22Rv1 (cell line): ENCODE measurements at regions not wholly inside any gene's neighbourhood (a gene's known extent, or its start where the extent isn't known, plus 50 kb on each side); places are given as distances from the start of the nearest gene placed in this dataset.

ENCODE experiments used
- CTCF ChIP-seq: fragments of 450-650 bp; IDR thresholded peaks from 2 replicates; pipeline ENCODE4 v1.5.1; 2017; ENCODE audit warnings: mild to moderate bottlenecking
- ZFX ChIP-seq: fragments of 450-650 bp; IDR thresholded peaks from 2 replicates; pipeline ENCODE4 v1.6.1; 2017; ENCODE audit warnings: antibody characterized with exemption, borderline replicate concordance

- no peak for TF ChIP-seq CTCF
- TF ChIP-seq ZFX, result no peak
Measured at GRCh38 chr11:113542420-113542819, 67.2 kb upstream of the DRD2 start.
